ENCODE measurements at regions not wholly inside any gene's neighbourhood (a gene's known extent, or its start where the extent isn't known, plus 50 kb on each side); places are given as distances from the start of the nearest gene placed in this dataset.

DNA sequence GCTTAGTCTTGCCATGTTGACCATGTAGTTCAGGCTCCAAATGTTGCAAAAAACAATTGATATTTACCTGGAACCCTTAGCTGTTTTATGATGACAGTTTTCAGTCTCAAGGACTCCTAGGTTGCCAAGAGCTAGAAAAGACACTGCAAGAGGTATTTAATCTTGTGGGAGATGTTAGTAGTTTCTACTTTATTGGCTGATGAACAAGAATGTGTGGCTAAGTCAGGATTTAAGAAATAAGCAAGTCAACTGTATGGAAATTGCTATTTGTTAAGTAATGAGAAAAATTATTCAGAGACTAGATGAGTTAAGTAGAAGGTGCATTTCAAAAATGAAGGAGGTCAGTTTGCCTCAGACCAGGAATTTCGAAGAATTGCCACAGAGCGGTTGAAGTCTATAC lies 639.7 kb upstream of the USP24 start:
- DNase-seq (ENCODE audit: low read depth in 2 of 2, low spot score in 1 of 2): no peak

DNA sequence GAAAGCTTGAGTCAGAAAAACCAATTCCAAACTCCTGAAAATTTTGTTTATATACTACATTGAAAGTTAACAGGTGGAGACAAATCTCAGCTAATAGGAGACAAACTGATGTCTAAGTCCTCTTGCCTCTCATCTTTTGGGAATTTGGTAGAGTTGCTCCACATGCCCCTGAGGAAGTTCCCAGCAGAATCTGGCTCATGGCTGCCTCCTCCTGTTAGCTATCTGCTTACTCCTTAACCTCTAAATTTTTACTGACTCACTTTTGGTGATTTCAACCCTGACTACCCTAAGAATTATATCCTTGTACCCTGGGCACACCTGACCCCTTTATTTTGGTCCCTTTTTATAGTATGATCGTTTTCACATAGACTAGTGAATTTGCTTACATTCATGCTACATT lies 633.7 kb upstream of the USP24 start:
- no peak for DNase-seq (ENCODE audit: low read depth in 2 of 2, low spot score in 1 of 2)

DNA sequence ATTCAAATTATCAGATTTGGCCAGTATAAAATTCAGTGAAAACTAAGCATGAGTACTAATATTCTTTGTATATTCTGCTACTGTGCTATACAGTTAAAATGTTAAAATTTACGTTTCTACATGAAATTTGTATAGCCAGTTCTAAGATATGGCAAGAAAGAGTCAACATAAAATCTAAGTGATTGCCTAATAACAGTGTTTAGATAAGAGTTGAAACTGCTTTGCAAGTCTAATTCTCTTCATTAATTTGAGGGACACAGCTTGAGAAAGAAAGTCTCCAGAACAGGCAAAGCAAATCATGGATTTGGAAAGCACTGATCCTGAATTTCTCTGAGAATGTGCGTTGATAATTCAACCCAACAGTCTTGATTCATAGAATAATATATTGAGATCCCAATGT lies 630.9 kb upstream of the USP24 start:
- DNase-seq (ENCODE audit: low read depth in 2 of 2, low spot score in 1 of 2): no peak

DNA sequence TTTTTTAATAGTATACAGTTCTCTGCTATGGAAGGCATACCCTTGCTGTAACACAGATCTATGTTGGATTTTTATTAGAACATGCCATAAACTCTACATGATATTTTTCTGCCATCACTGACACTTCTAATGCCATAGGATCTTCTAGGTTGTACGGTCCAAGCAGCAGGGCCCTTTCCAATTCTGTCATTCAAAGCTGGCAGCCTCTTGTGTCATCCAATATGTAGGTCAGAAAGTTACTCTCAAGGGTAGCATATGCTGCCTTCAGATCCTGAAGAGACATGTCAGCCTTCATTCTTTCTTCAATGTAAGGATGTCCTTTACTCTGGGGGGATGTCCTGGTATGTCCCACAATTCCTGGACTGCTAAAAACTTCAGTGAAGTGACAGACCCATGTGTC lies 629.2 kb upstream of the USP24 start:
- DNase-seq (ENCODE audit: low read depth in 2 of 2, low spot score in 1 of 2): no peak

- DNase-seq (ENCODE audit: low read depth in 2 of 2, low spot score in 1 of 2): no peak
Observed at GRCh38 chr1:55839626-55840025, 624.5 kb upstream of the USP24 start.

- no peak for DNase-seq (ENCODE audit: low read depth in 2 of 2, low spot score in 1 of 2)
Observed at GRCh38 chr1:55839221-55839620, 624.1 kb upstream of the USP24 start.

DNA sequence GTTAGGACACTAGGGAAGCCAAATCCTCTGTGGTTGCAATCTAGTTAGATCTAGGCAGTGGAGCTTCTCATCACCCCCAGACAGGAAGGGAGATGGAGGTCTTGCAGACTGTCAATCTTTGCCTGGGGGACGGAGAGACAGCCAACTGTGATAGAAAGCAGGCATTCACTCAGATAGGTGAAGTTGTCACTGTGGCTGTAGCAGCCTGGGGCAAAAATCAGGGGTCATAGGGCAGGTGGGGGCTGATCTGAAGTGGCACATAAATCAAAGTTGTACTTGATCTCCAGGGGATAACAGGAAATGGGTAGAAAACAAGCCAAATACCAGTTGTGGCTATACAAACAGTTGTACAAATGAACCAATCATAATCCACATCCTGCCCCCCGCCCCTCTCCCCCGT lies 620.9 kb upstream of the USP24 start:
- DNase-seq (ENCODE audit: low read depth in 2 of 2, low spot score in 1 of 2): no peak

DNA sequence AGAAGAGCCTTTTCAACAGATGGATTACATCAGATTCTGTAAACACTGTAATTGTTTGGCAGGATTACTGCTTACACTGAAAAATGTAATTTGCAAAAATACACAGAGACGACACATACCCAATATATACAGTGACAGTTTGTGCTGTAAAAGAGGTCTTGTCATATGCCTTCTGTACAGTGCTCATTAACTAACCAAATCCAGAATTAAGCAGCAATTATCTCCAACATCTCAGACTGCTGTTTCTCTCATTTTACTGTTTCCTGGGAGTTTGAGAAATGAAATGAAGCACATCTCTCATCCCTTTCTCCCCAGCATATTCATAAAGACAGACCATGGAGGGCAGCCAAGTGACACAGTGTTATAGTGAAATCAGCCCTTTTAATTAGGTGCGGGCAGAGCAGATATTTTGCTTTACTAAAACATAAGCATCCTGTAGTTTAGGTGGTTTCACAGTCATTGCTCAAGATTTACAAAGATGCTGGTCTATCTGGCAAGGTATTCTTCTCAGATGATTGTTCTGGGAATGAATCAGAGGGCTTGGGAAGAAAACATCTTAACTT lies 618.4 kb upstream of the USP24 start:
- DNase-seq (ENCODE audit: low read depth in 2 of 2, low spot score in 1 of 2): no peak

DNA sequence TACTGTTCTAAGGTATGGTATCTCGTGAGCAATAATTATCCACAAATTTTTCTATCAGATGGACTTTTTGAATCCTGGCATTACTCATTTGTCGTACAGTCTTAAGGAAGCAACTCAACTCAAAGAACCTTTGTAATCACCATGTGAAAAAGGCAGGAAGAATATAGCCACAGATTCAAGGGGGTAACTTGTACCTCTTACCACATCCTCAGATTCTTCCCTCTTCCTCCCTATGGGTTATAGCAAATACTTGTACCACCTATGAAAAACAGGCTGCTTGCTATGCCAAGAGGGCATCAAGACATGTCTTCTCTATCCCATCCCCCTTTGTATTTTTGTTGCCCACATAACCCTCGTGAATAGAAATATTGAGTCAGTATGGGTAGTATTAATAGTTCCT lies 616.6 kb upstream of the USP24 start:
- no peak for DNase-seq (ENCODE audit: low read depth in 2 of 2, low spot score in 1 of 2)

- DNase-seq (ENCODE audit: low read depth in 2 of 2, low spot score in 1 of 2): no peak
Observed at GRCh38 chr1:55828044-55828443, 612.9 kb upstream of the USP24 start.

DNA sequence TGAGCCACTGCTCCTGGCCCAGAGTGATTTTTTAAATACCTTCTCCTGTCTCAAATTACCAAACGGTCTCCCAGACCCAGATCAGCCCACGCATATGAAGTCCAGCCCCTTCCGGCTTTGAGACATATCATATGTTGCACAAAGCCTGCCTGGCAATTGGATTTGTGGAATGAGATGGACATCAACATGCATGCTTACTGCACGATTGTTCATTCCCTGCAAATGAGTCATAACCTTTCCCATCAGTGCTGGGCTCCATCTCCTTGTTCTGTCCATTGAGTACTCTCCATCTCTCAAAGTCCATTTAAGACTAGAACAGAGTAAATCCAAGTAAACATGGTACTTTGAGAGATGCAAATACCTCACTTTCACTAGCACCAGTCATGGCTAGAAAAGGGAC lies 612.2 kb upstream of the USP24 start:
- no peak for DNase-seq (ENCODE audit: low read depth in 2 of 2, low spot score in 1 of 2)

DNA sequence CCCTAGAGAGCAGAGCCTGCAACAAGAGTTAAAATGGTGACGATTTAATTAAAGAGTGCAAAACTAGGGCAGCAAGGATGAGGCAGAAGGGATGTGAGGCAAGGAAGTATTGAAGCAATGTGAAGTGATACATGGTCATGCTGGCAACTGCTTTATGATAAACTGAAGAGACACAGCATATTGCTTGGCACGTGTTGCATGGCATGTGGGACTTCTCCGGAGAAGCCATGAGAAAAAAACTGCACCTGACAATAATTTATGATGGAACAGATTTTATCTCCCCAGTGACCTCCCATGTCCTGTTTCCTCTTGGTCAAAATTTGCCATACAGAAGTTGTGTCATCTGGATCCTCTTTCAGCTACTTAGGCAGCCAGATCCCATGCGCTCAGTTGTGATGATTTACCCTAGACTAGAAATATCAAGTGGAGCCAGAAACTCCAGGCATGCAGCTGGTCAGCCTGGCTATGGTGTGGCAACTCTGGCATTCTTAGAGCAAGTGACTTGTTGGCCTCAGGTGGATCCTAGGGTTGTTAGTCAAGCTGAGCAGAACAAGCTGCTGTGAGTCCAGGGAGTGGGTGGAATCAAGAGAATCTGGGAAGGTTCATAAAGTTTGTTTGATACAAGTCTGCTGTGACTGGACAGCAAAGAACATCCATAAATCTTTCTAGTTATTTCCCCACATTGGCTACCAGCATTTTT lies 611.4 kb upstream of the USP24 start:
- DNase-seq (ENCODE audit: low read depth in 2 of 2, low spot score in 1 of 2): no peak

GRCh38 chr1:55825461-55825860 lies 610.3 kb upstream of the USP24 start:
- DNase-seq (ENCODE audit: low read depth in 2 of 2, low spot score in 1 of 2): no peak

GRCh38 chr1:55824251-55824640 lies 609.1 kb upstream of the USP24 start:
- no peak for DNase-seq (ENCODE audit: low read depth in 2 of 2, low spot score in 1 of 2)

DNA sequence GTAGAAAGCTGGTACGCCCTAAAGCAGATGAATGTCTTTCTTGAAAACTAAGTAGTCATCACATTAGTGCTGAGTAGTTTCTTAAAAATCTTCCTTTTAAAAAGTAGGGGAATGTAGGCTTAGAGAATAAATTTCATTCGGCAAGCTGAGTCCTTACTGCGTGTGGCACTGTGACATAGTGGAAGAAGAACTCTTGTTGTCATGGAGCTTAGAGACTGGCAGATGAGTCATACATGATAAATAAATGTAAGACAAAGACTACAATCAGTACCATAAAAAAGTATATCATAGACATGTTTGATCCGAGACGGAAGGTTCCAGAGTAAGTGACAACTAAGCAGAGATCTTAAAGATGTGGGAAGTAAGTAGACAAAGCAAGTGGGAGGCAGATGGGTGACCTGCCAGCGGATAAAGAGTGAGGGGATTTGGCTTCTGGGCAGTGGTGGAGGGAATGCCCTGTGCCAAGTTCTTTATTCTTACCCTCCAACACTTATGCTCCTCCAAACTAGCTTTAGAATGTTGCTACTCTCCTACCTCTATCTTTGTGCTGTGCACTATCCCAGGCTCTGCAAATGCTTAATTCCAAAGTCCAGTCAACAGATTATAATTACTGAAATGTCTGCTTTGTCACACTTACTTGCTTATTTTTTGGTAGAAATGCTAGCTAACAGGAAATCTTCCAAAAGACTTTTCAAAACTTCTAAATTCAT lies 608.5 kb upstream of the USP24 start:
- no peak for DNase-seq (ENCODE audit: low read depth in 2 of 2, low spot score in 1 of 2)

GRCh38 chr1:55822891-55823290 lies 607.7 kb upstream of the USP24 start:
- DNase-seq (ENCODE audit: low read depth in 2 of 2, low spot score in 1 of 2): no peak

- DNase-seq (ENCODE audit: low read depth in 2 of 2, low spot score in 1 of 2): no peak
Observed at GRCh38 chr1:55821234-55821633, 606.1 kb upstream of the USP24 start.

GRCh38 chr1:55820501-55820900 lies 605.3 kb upstream of the USP24 start:
- no peak for DNase-seq (ENCODE audit: low read depth in 2 of 2, low spot score in 1 of 2)

DNA sequence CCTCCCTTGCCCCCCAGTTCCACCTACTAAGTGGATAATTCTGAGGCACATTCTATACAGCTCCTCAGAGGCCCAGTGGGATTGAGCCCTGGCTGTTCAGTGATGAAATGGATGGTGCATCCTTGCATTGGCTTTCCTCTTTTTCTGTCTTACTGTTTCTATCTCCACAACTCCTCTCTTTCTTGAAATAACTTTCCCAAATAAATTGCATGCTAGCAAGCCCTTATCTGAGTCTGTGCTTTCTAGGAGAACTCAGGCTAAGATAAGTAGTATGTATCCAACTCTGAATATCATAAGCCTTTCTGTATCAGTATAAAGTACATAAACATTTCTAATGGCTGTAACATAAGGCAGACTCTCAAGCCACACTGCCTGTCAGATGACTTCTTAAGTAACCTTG lies 603.8 kb upstream of the USP24 start:
- no peak for DNase-seq (ENCODE audit: low read depth in 2 of 2, low spot score in 1 of 2)

DNA sequence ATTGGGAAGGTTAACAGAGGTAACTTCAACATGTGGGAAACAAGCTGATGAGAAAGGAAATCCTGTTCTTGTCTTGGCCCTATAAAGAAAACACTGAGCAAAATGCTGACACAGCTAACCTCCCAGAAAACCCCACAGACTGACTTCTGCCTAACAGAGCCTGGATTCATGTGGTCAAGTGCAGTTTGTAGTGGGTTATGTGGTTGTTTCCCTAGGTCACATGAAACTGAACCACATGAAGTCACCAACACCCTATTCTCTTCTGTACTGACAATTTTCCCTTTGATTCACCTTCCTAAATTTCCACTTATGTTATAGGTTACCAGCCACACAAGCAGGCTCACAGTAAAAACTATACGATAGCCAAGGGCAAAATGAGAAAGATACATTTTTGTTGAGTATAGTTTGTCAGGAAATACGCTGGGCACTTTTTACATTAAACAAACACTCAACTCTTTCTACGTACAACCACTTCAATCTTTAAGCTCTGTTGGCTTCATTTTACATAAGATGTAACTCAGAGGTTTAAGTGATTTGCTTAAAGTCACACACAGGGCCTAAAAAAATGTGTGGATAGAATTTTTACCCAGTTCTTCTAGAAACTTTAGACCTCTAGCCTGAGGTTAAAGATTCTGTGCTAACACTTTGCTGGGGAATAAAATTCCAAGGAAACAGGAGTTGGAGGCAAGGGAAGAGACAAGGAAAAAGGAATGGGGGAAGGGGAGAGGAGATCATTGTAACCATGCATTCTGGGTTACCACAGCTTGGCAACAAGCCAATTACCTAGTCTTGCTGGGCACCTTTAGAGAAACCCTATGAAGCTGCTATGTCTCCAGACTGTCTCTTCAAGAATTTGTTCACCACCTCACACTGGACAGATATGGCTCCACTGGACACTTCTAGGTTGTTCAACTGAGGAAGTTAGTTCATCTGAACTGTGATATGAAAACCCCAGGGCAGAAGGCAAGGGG lies 601.6 kb upstream of the USP24 start:
- DNase-seq (ENCODE audit: low read depth in 2 of 2, low spot score in 1 of 2): no peak

GRCh38 chr1:55815745-55816455 lies 600.7 kb upstream of the USP24 start:
- DNase-seq (ENCODE audit: low read depth in 2 of 2, low spot score in 1 of 2): no peak

Measured in stimulated activated CD8-positive, alpha-beta memory T cell treated with anti-CD3 and anti-CD28 coated beads, Interleukin-4, amount 100 ng/mL, for 4 hours (primary cell).